ENCODE measurements at regions not wholly inside any gene's neighbourhood (a gene's known extent, or its start where the extent isn't known, plus 50 kb on each side); places are given as distances from the start of the nearest gene placed in this dataset.

- WGBS, 2 donors = 79 to 86% methylated on average over 1 of the region's 1 CpG
- H3K4me1 ChIP-seq = peaks cover 14% of the 10 kb centered on the region
- DNase-seq = no peak
- TF ChIP-seq CTCF (IDR thresholded peaks at IDR 0.05) (no peak), POLR2A (IDR thresholded peaks at IDR 0.05) (no peak)
- H3K27me3 ChIP-seq = no peaks in the 10 kb centered on the region
- intact Hi-C loops (cut with DNase I; ENCODE audit: low total_unique reads) = no loop called here
- H3K4me3 ChIP-seq = no peak overlapping the region
- H3K27ac ChIP-seq = no peak overlapping the region
- H3K36me3 ChIP-seq (ENCODE audit: low read depth, missing control alignments) = no peaks in the 10 kb centered on the region
- no peaks in the 10 kb centered on the region for H3K9me3 ChIP-seq
These were observed 96.7 kb upstream of the FAM20A start for GRCh38 chr17:68697850-68698361.

- no peak overlapping the region for H3K4me3 ChIP-seq
- no peak for DNase-seq
- H3K27ac ChIP-seq = no peak overlapping the region
- no peaks in the 10 kb centered on the region for H3K36me3 ChIP-seq (ENCODE audit: low read depth, missing control alignments)
- intact Hi-C loops (cut with DNase I; ENCODE audit: low total_unique reads) = no loop called here
- no peaks in the 10 kb centered on the region for H3K9me3 ChIP-seq
- no peak for TF ChIP-seq POLR2A (IDR thresholded peaks at IDR 0.05)
- TF ChIP-seq CTCF (IDR thresholded peaks at IDR 0.05) = no peak
- H3K27me3 ChIP-seq = no peaks in the 10 kb centered on the region
- WGBS, 2 donors = 100% methylated on average over 2 of the region's 2 CpGs
- H3K4me1 ChIP-seq = peaks cover 10% of the 10 kb centered on the region
These were observed 94.5 kb upstream of the FAM20A start for GRCh38 chr17:68695659-68696058.

GRCh38 chr17:68694791-68695485 lies 93.8 kb upstream of the FAM20A start:
- WGBS, 2 donors = 75 to 81% methylated on average over 6 of the region's 6 CpGs
- TF ChIP-seq CTCF (IDR thresholded peaks at IDR 0.05) (no peak), POLR2A (IDR thresholded peaks at IDR 0.05) (no peak)
- intact Hi-C loops (cut with DNase I; ENCODE audit: low total_unique reads) = no loop called here

GRCh38 chr17:68693896-68694295 lies 92.7 kb upstream of the FAM20A start:
- Histone ChIP-seq H3K4me1 (peaks cover 3% of the 10 kb centered on the region), H3K27me3 (no peaks in the 10 kb centered on the region), H3K4me3 (no peak overlapping the region), H3K9me3 (no peaks in the 10 kb centered on the region), H3K36me3 (ENCODE audit: low read depth, missing control alignments) (no peaks in the 10 kb centered on the region), H3K27ac (no peak overlapping the region)
- WGBS, 2 donors = 92 to 95% methylated on average over 8 of the region's 8 CpGs
- no peak for DNase-seq
- no peak for TF ChIP-seq CTCF (IDR thresholded peaks at IDR 0.05)
- intact Hi-C loops (cut with DNase I; ENCODE audit: low total_unique reads) = no loop called here

More at GRCh38 chr17:68694791-68695485, 93.8 kb upstream of the FAM20A start:
- Histone ChIP-seq H3K36me3 (ENCODE audit: low read depth, missing control alignments) (no peaks in the 10 kb centered on the region), H3K27ac (no peak overlapping the region), H3K27me3 (no peaks in the 10 kb centered on the region), H3K9me3 (no peaks in the 10 kb centered on the region), H3K4me3 (no peak overlapping the region), H3K4me1 (peaks cover 4% of the 10 kb centered on the region)
- DNase-seq = no peak

- TF ChIP-seq CTCF (IDR thresholded peaks at IDR 0.05) (no peak), POLR2A (IDR thresholded peaks at IDR 0.05) (no peak)
- 60 to 77% methylated on average over 1 of the region's 1 CpG for WGBS, 2 donors
- intact Hi-C loops (cut with DNase I; ENCODE audit: low total_unique reads) = no loop called here
- Histone ChIP-seq H3K27ac (no peak overlapping the region), H3K9me3 (no peaks in the 10 kb centered on the region), H3K36me3 (ENCODE audit: low read depth, missing control alignments) (no peaks in the 10 kb centered on the region), H3K4me1 (no peaks in the 10 kb centered on the region), H3K4me3 (no peak overlapping the region), H3K27me3 (no peaks in the 10 kb centered on the region)
- DNase-seq = no peak
These were observed 92.3 kb upstream of the FAM20A start for GRCh38 chr17:68693466-68693865.

All from testis (tissue), 2 donors.